ENCODE measurements at regions not wholly inside any gene's neighbourhood (a gene's known extent, or its start where the extent isn't known, plus 50 kb on each side); places are given as distances from the start of the nearest gene placed in this dataset.

DNA sequence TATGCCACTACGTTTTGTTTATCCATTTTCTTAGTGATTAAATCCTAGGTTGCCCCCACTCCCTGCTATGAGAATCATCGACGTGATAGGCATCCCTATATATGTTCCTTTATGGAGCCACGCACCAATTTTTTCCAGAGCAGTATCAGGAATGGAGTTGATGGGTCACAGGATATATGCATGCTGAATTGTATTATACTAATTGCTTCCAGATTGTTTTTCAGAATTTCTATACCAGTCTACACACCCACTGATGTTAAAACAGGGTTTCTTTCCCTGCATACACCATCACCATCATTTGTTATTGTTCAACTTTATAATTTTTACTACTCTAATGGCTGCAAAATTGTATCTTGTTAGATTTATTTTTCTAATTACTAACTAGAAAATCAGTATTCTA is 100.1 kb upstream of the MRPS22 start:
- H3K4me1 ChIP-seq (ENCODE audit: control insufficient read depth, extremely low read depth, insufficient read depth, low read length): no peaks in the 10 kb centered on the region
- H3K4me2 ChIP-seq (ENCODE audit: extremely low read depth, insufficient read depth, low read length): no peak overlapping the region
- H3K27me3 ChIP-seq (ENCODE audit: control insufficient read depth, insufficient read depth, low read length): peaks cover 3% of the 10 kb centered on the region
- DNase-seq (ENCODE audit: low read depth in 2 of 2): no peak
- no peaks in the 10 kb centered on the region for H4K20me1 ChIP-seq (ENCODE audit: control insufficient read depth, extremely low read depth, insufficient read depth, low read length)
- H3K9ac ChIP-seq (ENCODE audit: insufficient read depth, low read length): no peak overlapping the region
- H3K79me2 ChIP-seq (ENCODE audit: control insufficient read depth, insufficient read depth, low read length): no peaks in the 10 kb centered on the region
- no peak overlapping the region for H3K4me3 ChIP-seq (replicated peaks in 1 of 4; ENCODE audit: control extremely low read depth in 1 of 4, insufficient read depth in 1 of 4, low read depth in 3 of 4, low read length in 4 of 4)
- no peaks in the 10 kb centered on the region for H3K9me3 ChIP-seq (ENCODE audit: control insufficient read depth, insufficient read depth, low read depth, low read length)
- TF ChIP-seq EZH2 (IDR thresholded peaks at IDR 0.05; ENCODE audit: low read length, missing control alignments): no peak
- no peak for TF ChIP-seq CTCF (conservative IDR thresholded peaks at IDR 0.05 in 1 of 2, IDR thresholded peaks at IDR 0.05 in 1 of 2; ENCODE audit: low read depth in 1 of 2, low read length in 2 of 2)
- H2AFZ ChIP-seq (ENCODE audit: low read length): no peak overlapping the region
- H3K36me3 ChIP-seq (ENCODE audit: control insufficient read depth, insufficient read depth, low read length): no peaks in the 10 kb centered on the region
- H3K27ac ChIP-seq (ENCODE audit: insufficient read depth, low read length): no peak overlapping the region

DNA sequence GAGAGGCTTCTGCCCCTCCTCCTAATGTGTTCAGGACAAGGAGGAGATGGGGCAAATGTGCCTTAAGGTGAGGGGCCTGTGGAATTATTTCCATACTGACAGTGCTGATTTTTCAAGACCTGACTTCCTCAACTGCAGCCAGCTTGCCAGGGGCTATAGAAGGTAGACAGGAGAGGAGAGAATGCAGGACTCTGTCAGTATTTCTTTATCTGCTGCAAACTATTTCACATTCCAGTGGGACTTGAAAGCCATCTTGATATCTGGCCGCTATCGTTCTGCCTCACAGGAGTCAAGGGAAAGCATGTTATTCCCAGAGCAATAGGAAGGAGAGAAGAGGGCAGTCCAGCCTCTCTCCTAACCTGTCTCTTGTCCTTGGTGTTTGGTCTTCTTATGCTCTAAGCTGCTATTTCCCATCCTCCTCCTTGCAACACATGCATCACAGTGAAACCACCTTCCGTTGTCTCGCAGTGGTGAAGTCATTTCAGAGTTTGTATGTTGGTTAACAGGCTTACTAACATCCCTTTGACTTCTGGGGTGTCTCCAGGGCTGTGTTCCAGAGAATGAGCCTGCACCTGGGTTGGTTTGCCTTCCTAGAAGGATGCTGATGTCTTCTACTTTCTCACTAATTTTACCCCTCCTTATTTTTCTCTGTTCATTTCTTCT is 95.1 kb upstream of the MRPS22 start:
- Histone ChIP-seq H3K27me3 (ENCODE audit: control insufficient read depth, insufficient read depth, low read length) (no peaks in the 10 kb centered on the region), H4K20me1 (ENCODE audit: control insufficient read depth, extremely low read depth, insufficient read depth, low read length) (no peaks in the 10 kb centered on the region), H3K9ac (ENCODE audit: insufficient read depth, low read length) (no peak overlapping the region), H3K9me3 (ENCODE audit: control insufficient read depth, insufficient read depth, low read depth, low read length) (no peaks in the 10 kb centered on the region), H2AFZ (ENCODE audit: low read length) (no peak overlapping the region), H3K4me1 (ENCODE audit: control insufficient read depth, extremely low read depth, insufficient read depth, low read length) (no peaks in the 10 kb centered on the region), H3K27ac (ENCODE audit: insufficient read depth, low read length) (no peak overlapping the region), H3K79me2 (ENCODE audit: control insufficient read depth, insufficient read depth, low read length) (no peaks in the 10 kb centered on the region), H3K4me2 (ENCODE audit: extremely low read depth, insufficient read depth, low read length) (no peak overlapping the region), H3K4me3 (replicated peaks in 1 of 4; ENCODE audit: control extremely low read depth in 1 of 4, insufficient read depth in 1 of 4, low read depth in 3 of 4, low read length in 4 of 4) (no peak overlapping the region), H3K36me3 (ENCODE audit: control insufficient read depth, insufficient read depth, low read length) (no peaks in the 10 kb centered on the region)
- DNase-seq (ENCODE audit: low read depth in 2 of 2): no peak
- TF ChIP-seq EZH2 (IDR thresholded peaks at IDR 0.05; ENCODE audit: low read length, missing control alignments) (no peak), CTCF (conservative IDR thresholded peaks at IDR 0.05 in 1 of 2, IDR thresholded peaks at IDR 0.05 in 1 of 2; ENCODE audit: low read depth in 1 of 2, low read length in 2 of 2) (no peak)

DNA sequence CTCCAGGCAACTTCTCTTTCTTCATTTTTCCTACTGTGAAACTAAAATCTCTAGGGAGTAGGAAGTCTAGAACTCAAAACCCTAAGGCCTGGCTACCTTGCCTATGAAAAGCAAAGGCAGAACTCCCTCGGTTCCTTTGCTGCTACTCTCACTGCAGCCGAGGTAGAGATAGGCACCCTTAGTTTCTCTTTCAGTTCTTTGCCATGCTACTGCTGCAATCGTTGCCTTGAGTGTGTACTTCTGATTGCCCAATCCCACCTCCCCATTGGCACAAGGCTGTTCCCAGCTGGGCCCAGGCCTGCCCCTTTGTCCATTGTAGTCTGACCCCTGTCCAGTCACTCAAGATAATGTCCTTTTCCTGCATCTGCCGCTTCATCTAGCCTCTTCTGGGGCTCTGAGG is 92.3 kb upstream of the MRPS22 start:
- no peaks in the 10 kb centered on the region for H3K9me3 ChIP-seq (ENCODE audit: control insufficient read depth, insufficient read depth, low read depth, low read length)
- H4K20me1 ChIP-seq (ENCODE audit: control insufficient read depth, extremely low read depth, insufficient read depth, low read length): no peaks in the 10 kb centered on the region
- H3K4me3 ChIP-seq (replicated peaks in 1 of 4; ENCODE audit: control extremely low read depth in 1 of 4, insufficient read depth in 1 of 4, low read depth in 3 of 4, low read length in 4 of 4): no peak overlapping the region
- no peak overlapping the region for H3K27ac ChIP-seq (ENCODE audit: insufficient read depth, low read length)
- DNase-seq (ENCODE audit: low read depth in 2 of 2): peak in 1 of 2 donors; percentile 46
- no peak overlapping the region for H3K4me2 ChIP-seq (ENCODE audit: extremely low read depth, insufficient read depth, low read length)
- no peaks in the 10 kb centered on the region for H3K4me1 ChIP-seq (ENCODE audit: control insufficient read depth, extremely low read depth, insufficient read depth, low read length)
- TF ChIP-seq CTCF (conservative IDR thresholded peaks at IDR 0.05 in 1 of 2, IDR thresholded peaks at IDR 0.05 in 1 of 2; ENCODE audit: low read depth in 1 of 2, low read length in 2 of 2) (no peak), EZH2 (IDR thresholded peaks at IDR 0.05; ENCODE audit: low read length, missing control alignments) (no peak)
- H3K27me3 ChIP-seq (ENCODE audit: control insufficient read depth, insufficient read depth, low read length): peaks cover 2% of the 10 kb centered on the region
- no peak overlapping the region for H3K9ac ChIP-seq (ENCODE audit: insufficient read depth, low read length)
- no peak overlapping the region for H2AFZ ChIP-seq (ENCODE audit: low read length)
- H3K79me2 ChIP-seq (ENCODE audit: control insufficient read depth, insufficient read depth, low read length): no peaks in the 10 kb centered on the region
- no peaks in the 10 kb centered on the region for H3K36me3 ChIP-seq (ENCODE audit: control insufficient read depth, insufficient read depth, low read length)

Measured in fibroblast of lung (primary cell).